Omental fat pad (tissue), 3 donors: ENCODE measurements at regions not wholly inside any gene's neighbourhood (a gene's known extent, or its start where the extent isn't known, plus 50 kb on each side); places are given as distances from the start of the nearest gene placed in this dataset.

Experiments
- ATAC-seq: fragments of 150-250 bp; one replicate; pipeline ENCODE4 v1.9.1; 2016; ENCODE audit warnings: mild to moderate bottlenecking, moderate library complexity; ENCODE audit not compliant: low FRiP score
- DNase-seq: peaks from one replicate; pipeline ENCODE4 v3.0.0-alpha.2; 2019; ENCODE audit warnings: low spot score
- TF ChIP-seq, protein P1 (sequence below), 3 donors: fragments of 450-650 bp; IDR thresholded peaks; one replicate each; pipeline ENCODE4 v1.5.1; 2016 to 2017; ENCODE audit warnings: antibody characterized with exemption in 3 of 3, mild to moderate bottlenecking in 3 of 3, moderate library complexity in 2 of 3

DNA sequence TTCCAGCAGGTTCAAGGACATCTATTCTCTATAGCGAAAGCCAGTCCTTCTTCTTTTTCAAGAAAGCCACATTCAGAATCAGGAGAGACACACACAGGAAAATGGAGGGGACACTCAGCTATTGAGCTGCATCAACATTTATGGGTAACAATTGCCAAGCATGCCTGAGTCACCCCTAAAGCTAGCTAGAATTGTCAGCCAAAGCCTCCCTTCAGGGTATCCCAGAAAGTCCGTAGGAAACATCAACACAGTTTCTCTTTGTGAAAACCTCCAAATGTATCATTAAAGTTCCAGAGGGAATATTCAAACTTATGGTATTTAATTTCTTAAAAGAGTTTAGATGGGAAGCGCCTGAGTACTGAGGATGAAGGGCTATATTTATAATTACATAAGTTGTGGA, 331.1 kb upstream of the SLC7A11 start:
- DNase-seq (no peak), ATAC-seq (no peak)
- TF ChIP-seq, protein P1, sequence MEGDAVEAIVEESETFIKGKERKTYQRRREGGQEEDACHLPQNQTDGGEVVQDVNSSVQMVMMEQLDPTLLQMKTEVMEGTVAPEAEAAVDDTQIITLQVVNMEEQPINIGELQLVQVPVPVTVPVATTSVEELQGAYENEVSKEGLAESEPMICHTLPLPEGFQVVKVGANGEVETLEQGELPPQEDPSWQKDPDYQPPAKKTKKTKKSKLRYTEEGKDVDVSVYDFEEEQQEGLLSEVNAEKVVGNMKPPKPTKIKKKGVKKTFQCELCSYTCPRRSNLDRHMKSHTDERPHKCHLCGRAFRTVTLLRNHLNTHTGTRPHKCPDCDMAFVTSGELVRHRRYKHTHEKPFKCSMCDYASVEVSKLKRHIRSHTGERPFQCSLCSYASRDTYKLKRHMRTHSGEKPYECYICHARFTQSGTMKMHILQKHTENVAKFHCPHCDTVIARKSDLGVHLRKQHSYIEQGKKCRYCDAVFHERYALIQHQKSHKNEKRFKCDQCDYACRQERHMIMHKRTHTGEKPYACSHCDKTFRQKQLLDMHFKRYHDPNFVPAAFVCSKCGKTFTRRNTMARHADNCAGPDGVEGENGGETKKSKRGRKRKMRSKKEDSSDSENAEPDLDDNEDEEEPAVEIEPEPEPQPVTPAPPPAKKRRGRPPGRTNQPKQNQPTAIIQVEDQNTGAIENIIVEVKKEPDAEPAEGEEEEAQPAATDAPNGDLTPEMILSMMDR (IDR thresholded peaks at IDR 0.05) = no peak

DNA sequence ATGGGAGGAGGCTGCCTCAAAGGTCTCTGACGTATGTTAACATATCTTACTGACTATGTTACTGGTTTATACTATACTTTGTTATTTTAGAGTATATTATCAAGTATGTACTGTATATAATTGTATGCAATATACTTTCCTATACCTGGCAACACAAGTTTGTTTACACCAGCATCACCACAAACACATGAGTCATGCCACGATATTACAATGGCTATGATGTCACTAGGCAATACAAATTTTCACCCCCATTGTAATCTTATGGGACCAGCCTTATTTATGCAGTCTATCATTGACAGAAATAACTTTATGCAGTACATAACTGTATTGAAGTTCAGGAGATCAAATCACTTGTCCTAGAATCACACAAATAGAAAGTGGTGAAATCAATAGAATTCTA, 329.9 kb upstream of the SLC7A11 start:
- TF ChIP-seq, protein P1 (IDR thresholded peaks at IDR 0.05) = no peak
- ATAC-seq = no peak
- no peak for DNase-seq

DNA sequence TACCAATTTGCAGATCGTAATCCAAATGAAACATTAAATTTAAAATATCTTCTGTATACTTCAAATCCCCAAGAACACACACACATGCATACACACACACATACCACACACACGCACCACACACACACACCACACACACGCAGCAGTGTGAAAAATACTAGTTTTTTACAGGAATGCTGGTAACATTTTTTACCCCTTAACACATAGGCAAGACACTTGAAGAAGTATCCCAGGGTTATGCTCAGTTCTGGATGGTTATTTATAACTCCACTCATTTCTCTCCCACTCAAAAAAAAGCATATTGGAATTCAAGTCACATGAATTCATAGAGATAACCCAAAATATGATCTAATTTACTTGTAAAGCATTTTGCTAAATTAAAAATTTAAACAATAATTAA, 325.5 kb upstream of the SLC7A11 start:
- ATAC-seq (no peak), DNase-seq (no peak)
- TF ChIP-seq, protein P1 (IDR thresholded peaks at IDR 0.05) = no peak

DNA sequence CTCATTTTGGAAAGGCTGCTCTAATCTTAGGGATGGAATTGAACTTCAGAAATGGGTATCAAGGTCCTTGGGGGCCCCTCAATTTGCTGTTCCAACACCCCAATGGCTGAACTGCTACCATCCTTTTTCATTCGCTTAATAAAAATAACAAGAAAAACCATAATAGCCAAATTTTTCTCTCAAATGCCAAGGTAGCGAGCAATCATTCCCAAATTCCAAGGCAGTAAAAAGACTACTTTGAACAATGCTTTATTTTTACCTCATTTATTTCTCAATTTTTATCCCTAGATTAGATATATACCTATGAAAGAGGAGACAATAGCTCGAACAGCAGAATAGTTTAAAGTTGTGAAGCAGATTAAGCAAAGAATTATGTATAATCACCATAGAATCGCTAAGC, 323.4 kb upstream of the SLC7A11 start:
- DNase-seq (no peak), ATAC-seq (no peak)
- TF ChIP-seq, protein P1 (IDR thresholded peaks at IDR 0.05) = no peak

DNA sequence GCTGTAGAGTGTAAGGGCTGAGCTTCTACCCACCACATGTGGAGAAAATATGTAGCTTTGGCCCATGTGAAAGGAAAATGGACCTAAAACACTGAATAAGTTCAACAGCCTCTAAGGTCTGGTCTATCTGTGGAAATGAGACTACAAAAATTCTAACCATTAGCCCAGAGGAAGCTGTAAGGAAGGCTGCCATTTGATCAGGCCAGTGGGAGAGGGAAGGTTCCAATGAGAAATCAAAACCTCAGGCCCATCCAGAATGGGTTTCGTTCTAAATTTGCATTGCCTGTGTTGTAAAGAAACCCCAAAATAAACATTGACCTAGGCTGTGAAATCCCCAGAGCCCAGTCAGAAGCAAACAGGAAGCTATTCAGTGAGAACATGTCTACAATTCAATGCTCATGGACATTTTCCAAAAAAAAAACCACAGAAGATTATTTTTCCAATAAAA, 320.4 kb upstream of the SLC7A11 start:
- ATAC-seq (no peak), DNase-seq (no peak)
- TF ChIP-seq, protein P1 (IDR thresholded peaks at IDR 0.05) = no peak

DNA sequence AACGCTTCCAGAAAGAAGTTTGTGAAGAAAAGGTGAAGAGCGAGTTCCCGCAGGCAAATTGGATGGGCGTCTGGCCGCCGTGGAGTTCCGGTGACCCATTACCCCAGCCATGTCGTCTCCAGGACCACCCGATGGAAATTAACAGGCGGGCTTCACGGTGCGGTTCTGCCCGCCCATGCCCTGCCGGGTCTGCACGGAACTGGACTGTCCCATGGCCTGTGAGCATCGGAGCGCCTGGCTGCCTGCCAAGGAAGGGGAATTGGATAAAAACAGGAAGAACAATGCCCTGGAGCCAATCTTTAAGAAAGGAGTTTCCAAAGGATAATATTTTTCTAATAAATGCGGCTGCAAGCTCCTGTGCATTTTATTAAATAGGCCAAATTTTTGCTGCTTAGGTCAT, 319.8 kb upstream of the SLC7A11 start:
- DNase-seq (peak; percentile 23), ATAC-seq (no peak)
- TF ChIP-seq, protein P1 (IDR thresholded peaks at IDR 0.05) = no peak

DNA sequence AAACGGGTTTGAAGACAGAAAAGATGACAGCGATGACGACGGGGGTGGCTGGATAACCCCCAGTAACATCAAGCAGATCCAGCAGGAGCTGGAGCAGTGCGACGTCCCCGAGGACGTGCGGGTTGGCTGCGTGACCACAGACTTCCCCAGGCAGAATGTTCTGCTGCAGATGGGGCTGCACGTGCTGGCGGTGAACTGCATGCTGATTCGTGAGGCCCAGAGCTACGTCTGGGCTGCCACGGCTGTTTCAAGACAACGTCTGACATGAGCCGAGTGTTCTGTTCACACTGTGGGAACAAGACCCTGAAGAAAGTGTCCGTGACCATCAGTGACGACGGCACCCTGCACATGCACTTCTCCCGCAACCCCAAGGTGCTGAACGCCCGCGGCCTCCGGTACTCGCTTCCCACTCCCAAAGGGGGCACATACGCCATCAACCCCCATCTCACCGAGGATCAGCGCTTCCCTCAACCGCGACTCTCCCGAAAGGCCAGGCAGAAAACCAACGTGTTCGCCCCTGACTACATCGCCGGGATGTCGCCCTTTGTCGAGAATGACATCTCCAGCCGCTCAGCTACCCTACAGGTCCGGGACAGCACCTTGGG, 319.2 kb upstream of the SLC7A11 start:
- DNase-seq = no peak
- TF ChIP-seq, protein P1 (IDR thresholded peaks at IDR 0.05) = no peak
- no peak for ATAC-seq
